ENCODE measurements at regions not wholly inside any gene's neighbourhood (a gene's known extent, or its start where the extent isn't known, plus 50 kb on each side); places are given as distances from the start of the nearest gene placed in this dataset.

- no peak for DNase-seq
- no peak overlapping the region for H3K18ac ChIP-seq (ENCODE audit: low read length)
- no peak overlapping the region for H2BK120ac ChIP-seq (ENCODE audit: insufficient read depth, low read length, poor library complexity)
- peaks cover 3% of the 10 kb centered on the region for H3K79me1 ChIP-seq (ENCODE audit: low read length)
- no peak overlapping the region for H3K9ac ChIP-seq (ENCODE audit: low read length)
- no peaks in the 10 kb centered on the region for H3K79me2 ChIP-seq (ENCODE audit: control insufficient read depth, insufficient read depth, low read length, poor library complexity)
- no peaks in the 10 kb centered on the region for H3K27me3 ChIP-seq (ENCODE audit: insufficient read depth, low read length)
- no peak overlapping the region for H4K8ac ChIP-seq (ENCODE audit: low read depth, low read length)
- no peak overlapping the region for H2BK5ac ChIP-seq (ENCODE audit: low read depth, low read length, poor library complexity)
- no peak overlapping the region for H3K4me2 ChIP-seq (ENCODE audit: low read length)
- H3K4ac ChIP-seq (ENCODE audit: low read depth, low read length), result no peak overlapping the region
- no peak overlapping the region for H3K4me3 ChIP-seq (ENCODE audit: low read depth, low read length)
- WGBS (ENCODE audit: extremely low coverage, insufficient coverage, insufficient read length), result no CpG with 5 or more reads among the region's 10 CpGs
- peak overlapping the region; percentile 3 for H3K27ac ChIP-seq (ENCODE audit: low read depth, low read length)
- H4K91ac ChIP-seq (ENCODE audit: low read depth, low read length), result no peak overlapping the region
- H2BK12ac ChIP-seq (ENCODE audit: low read length), result peak overlapping the region; percentile 66
- no peak overlapping the region for H2AFZ ChIP-seq (ENCODE audit: insufficient read depth, low read length, poor library complexity)
- no peak overlapping the region for H2AK5ac ChIP-seq (ENCODE audit: low read length)
- H3K14ac ChIP-seq (ENCODE audit: low read length), result no peak overlapping the region
- peaks cover 14 to 22% of the 10 kb centered on the region in 2 experiments for H3K4me1 ChIP-seq (ENCODE audit: control insufficient read depth in 1 of 2, insufficient read depth in 2 of 2, low read length in 2 of 2)
- H3K9me3 ChIP-seq (ENCODE audit: insufficient read depth, low read depth, low read length), result no peaks in the 10 kb centered on the region
- H3K23ac ChIP-seq (ENCODE audit: low read length), result no peak overlapping the region
- H3K36me3 ChIP-seq (ENCODE audit: control insufficient read depth in 1 of 2, insufficient read depth in 2 of 2, low read length in 2 of 2), result no peaks in the 10 kb centered on the region
- no peak overlapping the region for H4K12ac ChIP-seq (ENCODE audit: low read depth, low read length)
Observed at GRCh38 chr10:29702273-29703164, 67.7 kb upstream of the SVIL start.

- Histone ChIP-seq H3K27ac (ENCODE audit: low read depth, low read length) (no peak overlapping the region), H3K4ac (ENCODE audit: low read depth, low read length) (no peak overlapping the region), H3K4me1 (ENCODE audit: control insufficient read depth in 1 of 2, insufficient read depth in 2 of 2, low read length in 2 of 2) (peaks cover 14 to 22% of the 10 kb centered on the region in 2 experiments), H3K9ac (ENCODE audit: low read length) (no peak overlapping the region), H3K79me1 (ENCODE audit: low read length) (peaks cover 3% of the 10 kb centered on the region), H3K79me2 (ENCODE audit: control insufficient read depth, insufficient read depth, low read length, poor library complexity) (no peaks in the 10 kb centered on the region), H3K9me3 (ENCODE audit: insufficient read depth, low read depth, low read length) (no peaks in the 10 kb centered on the region), H2BK120ac (ENCODE audit: insufficient read depth, low read length, poor library complexity) (no peak overlapping the region), H2AFZ (ENCODE audit: insufficient read depth, low read length, poor library complexity) (no peak overlapping the region), H3K23ac (ENCODE audit: low read length) (no peak overlapping the region), H3K18ac (ENCODE audit: low read length) (no peak overlapping the region), H4K8ac (ENCODE audit: low read depth, low read length) (no peak overlapping the region), H2AK5ac (ENCODE audit: low read length) (no peak overlapping the region), H3K36me3 (ENCODE audit: control insufficient read depth in 1 of 2, insufficient read depth in 2 of 2, low read length in 2 of 2) (peaks cover 0 to 2% of the 10 kb centered on the region in 2 experiments), H2BK12ac (ENCODE audit: low read length) (no peak overlapping the region), H3K14ac (ENCODE audit: low read length) (no peak overlapping the region), H2BK5ac (ENCODE audit: low read depth, low read length, poor library complexity) (no peak overlapping the region), H3K27me3 (ENCODE audit: insufficient read depth, low read length) (no peaks in the 10 kb centered on the region), H3K4me3 (ENCODE audit: low read depth, low read length) (no peak overlapping the region), H3K4me2 (ENCODE audit: low read length) (no peak overlapping the region), H4K12ac (ENCODE audit: low read depth, low read length) (no peak overlapping the region), H4K91ac (ENCODE audit: low read depth, low read length) (no peak overlapping the region)
- DNase-seq, result no peak
- no CpG with 5 or more reads among the region's 1 CpG for WGBS (ENCODE audit: extremely low coverage, insufficient coverage, insufficient read length)
Observed at GRCh38 chr10:29701306-29701705, 66.5 kb upstream of the SVIL start.

- H2BK12ac ChIP-seq (ENCODE audit: low read length), result no peak overlapping the region
- no peaks in the 10 kb centered on the region for H3K27me3 ChIP-seq (ENCODE audit: insufficient read depth, low read length)
- H3K27ac ChIP-seq (ENCODE audit: low read depth, low read length), result peak overlapping the region; percentile 48
- peaks cover 13 to 23% of the 10 kb centered on the region in 2 experiments for H3K4me1 ChIP-seq (ENCODE audit: control insufficient read depth in 1 of 2, insufficient read depth in 2 of 2, low read length in 2 of 2)
- H2BK120ac ChIP-seq (ENCODE audit: insufficient read depth, low read length, poor library complexity), result no peak overlapping the region
- H2BK5ac ChIP-seq (ENCODE audit: low read depth, low read length, poor library complexity), result no peak overlapping the region
- no CpG with 5 or more reads among the region's 5 CpGs for WGBS (ENCODE audit: extremely low coverage, insufficient coverage, insufficient read length)
- H3K23ac ChIP-seq (ENCODE audit: low read length), result no peak overlapping the region
- no peak overlapping the region for H3K4me3 ChIP-seq (ENCODE audit: low read depth, low read length)
- peaks cover 3% of the 10 kb centered on the region for H3K79me1 ChIP-seq (ENCODE audit: low read length)
- no peak overlapping the region for H3K18ac ChIP-seq (ENCODE audit: low read length)
- no peak overlapping the region for H3K14ac ChIP-seq (ENCODE audit: low read length)
- H3K4me2 ChIP-seq (ENCODE audit: low read length), result no peak overlapping the region
- H4K12ac ChIP-seq (ENCODE audit: low read depth, low read length), result no peak overlapping the region
- H2AFZ ChIP-seq (ENCODE audit: insufficient read depth, low read length, poor library complexity), result no peak overlapping the region
- peak; percentile 97 for DNase-seq
- H3K9ac ChIP-seq (ENCODE audit: low read length), result no peak overlapping the region
- H3K79me2 ChIP-seq (ENCODE audit: control insufficient read depth, insufficient read depth, low read length, poor library complexity), result no peaks in the 10 kb centered on the region
- no peak overlapping the region for H3K4ac ChIP-seq (ENCODE audit: low read depth, low read length)
- H4K91ac ChIP-seq (ENCODE audit: low read depth, low read length), result no peak overlapping the region
- peaks cover 0 to 5% of the 10 kb centered on the region in 2 experiments for H3K36me3 ChIP-seq (ENCODE audit: control insufficient read depth in 1 of 2, insufficient read depth in 2 of 2, low read length in 2 of 2)
- no peak overlapping the region for H2AK5ac ChIP-seq (ENCODE audit: low read length)
- H4K8ac ChIP-seq (ENCODE audit: low read depth, low read length), result no peak overlapping the region
- H3K9me3 ChIP-seq (ENCODE audit: insufficient read depth, low read depth, low read length), result no peaks in the 10 kb centered on the region
Observed at GRCh38 chr10:29699621-29700020, 64.8 kb upstream of the SVIL start.

- peaks cover 0 to 5% of the 10 kb centered on the region in 2 experiments for H3K36me3 ChIP-seq (ENCODE audit: control insufficient read depth in 1 of 2, insufficient read depth in 2 of 2, low read length in 2 of 2)
- no peak overlapping the region for H2AK5ac ChIP-seq (ENCODE audit: low read length)
- peaks cover 15 to 20% of the 10 kb centered on the region in 2 experiments for H3K4me1 ChIP-seq (ENCODE audit: control insufficient read depth in 1 of 2, insufficient read depth in 2 of 2, low read length in 2 of 2)
- no peaks in the 10 kb centered on the region for H3K9me3 ChIP-seq (ENCODE audit: insufficient read depth, low read depth, low read length)
- peaks cover 3% of the 10 kb centered on the region for H3K79me1 ChIP-seq (ENCODE audit: low read length)
- no peak overlapping the region for H3K14ac ChIP-seq (ENCODE audit: low read length)
- H3K23ac ChIP-seq (ENCODE audit: low read length), result no peak overlapping the region
- DNase-seq, result peak; percentile 76 to 87
- H3K79me2 ChIP-seq (ENCODE audit: control insufficient read depth, insufficient read depth, low read length, poor library complexity), result no peaks in the 10 kb centered on the region
- no peak overlapping the region for H2BK120ac ChIP-seq (ENCODE audit: insufficient read depth, low read length, poor library complexity)
- H4K12ac ChIP-seq (ENCODE audit: low read depth, low read length), result no peak overlapping the region
- no peak overlapping the region for H2AFZ ChIP-seq (ENCODE audit: insufficient read depth, low read length, poor library complexity)
- H3K9ac ChIP-seq (ENCODE audit: low read length), result no peak overlapping the region
- no CpG with 5 or more reads among the region's 8 CpGs for WGBS (ENCODE audit: extremely low coverage, insufficient coverage, insufficient read length)
- no peak overlapping the region for H2BK12ac ChIP-seq (ENCODE audit: low read length)
- no peak overlapping the region for H2BK5ac ChIP-seq (ENCODE audit: low read depth, low read length, poor library complexity)
- H3K27me3 ChIP-seq (ENCODE audit: insufficient read depth, low read length), result no peaks in the 10 kb centered on the region
- no peak overlapping the region for H3K4me3 ChIP-seq (ENCODE audit: low read depth, low read length)
- H3K18ac ChIP-seq (ENCODE audit: low read length), result no peak overlapping the region
- H3K4ac ChIP-seq (ENCODE audit: low read depth, low read length), result no peak overlapping the region
- H4K91ac ChIP-seq (ENCODE audit: low read depth, low read length), result no peak overlapping the region
- H4K8ac ChIP-seq (ENCODE audit: low read depth, low read length), result no peak overlapping the region
- H3K27ac ChIP-seq (ENCODE audit: low read depth, low read length), result no peak overlapping the region
- H3K4me2 ChIP-seq (ENCODE audit: low read length), result no peak overlapping the region
Observed at GRCh38 chr10:29698773-29699490, 64.2 kb upstream of the SVIL start.

Data from trophoblast cell (in vitro differentiated cells and primary cell).